Epithelial cell of proximal tubule (primary cell): ENCODE measurements at regions not wholly inside any gene's neighbourhood (a gene's known extent, or its start where the extent isn't known, plus 50 kb on each side); places are given as distances from the start of the nearest gene placed in this dataset.
"Not testable (repeated sequence)": the region's sequence is repeated elsewhere in the genome, so short reads cannot be mapped to it uniquely, and the experiment has no call there.

ENCODE experiments used
- DNase-seq: peaks from one replicate; pipeline ENCODE4 v3.0.0-alpha.2; 2011; ENCODE audit warnings: low read depth
- H3K4me3 ChIP-seq: 2 replicates; pipeline ENCODE4 v1.5.1; 2011; ENCODE audit warnings: low read depth, mild to moderate bottlenecking, low read length
- CTCF ChIP-seq: conservative IDR thresholded peaks from 2 replicates; pipeline ENCODE4 v1.5.1; 2012; ENCODE audit warnings: low read depth, mild to moderate bottlenecking, low read length

- TF ChIP-seq CTCF = no peak
- no peak for DNase-seq
- no peak overlapping the region for H3K4me3 ChIP-seq
Observed at GRCh38 chrY:11099004-11099403, 1571.3 kb downstream of the TSPY10 start.

GRCh38 chrY:11100472-11100871 is 1572.8 kb downstream of the TSPY10 start:
- H3K4me3 ChIP-seq, DNase-seq: not testable (repeated sequence)

DNA sequence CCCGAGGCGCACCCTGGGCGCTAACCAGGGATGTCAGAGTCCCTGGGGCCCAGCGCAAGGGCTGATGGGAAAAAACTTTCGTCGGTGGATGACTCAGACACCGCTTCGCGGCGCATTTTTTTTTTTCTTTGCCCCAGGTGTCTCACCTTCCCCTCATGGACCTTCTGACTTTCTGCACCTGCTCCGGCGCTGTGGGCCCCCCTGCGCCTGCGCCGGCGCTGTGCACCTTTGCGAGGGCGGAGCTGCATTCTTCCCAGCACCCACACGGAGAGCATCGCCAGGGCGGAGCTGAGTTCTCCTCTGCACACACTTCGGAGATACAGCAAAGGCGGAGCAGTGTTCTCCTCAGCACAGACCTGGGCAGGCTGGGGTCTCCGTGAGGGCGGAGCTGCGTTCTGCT is 1575.3 kb downstream of the TSPY10 start:
- not testable (repeated sequence) for H3K4me3 ChIP-seq, DNase-seq

GRCh38 chrY:11107127-11107918 is 1579.6 kb downstream of the TSPY10 start:
- H3K4me3 ChIP-seq, DNase-seq: not testable (repeated sequence)

- not testable (repeated sequence) for H3K4me3 ChIP-seq, DNase-seq
Observed at GRCh38 chrY:11151724-11152123, 1549.3 kb upstream of the USP9Y start.

DNA sequence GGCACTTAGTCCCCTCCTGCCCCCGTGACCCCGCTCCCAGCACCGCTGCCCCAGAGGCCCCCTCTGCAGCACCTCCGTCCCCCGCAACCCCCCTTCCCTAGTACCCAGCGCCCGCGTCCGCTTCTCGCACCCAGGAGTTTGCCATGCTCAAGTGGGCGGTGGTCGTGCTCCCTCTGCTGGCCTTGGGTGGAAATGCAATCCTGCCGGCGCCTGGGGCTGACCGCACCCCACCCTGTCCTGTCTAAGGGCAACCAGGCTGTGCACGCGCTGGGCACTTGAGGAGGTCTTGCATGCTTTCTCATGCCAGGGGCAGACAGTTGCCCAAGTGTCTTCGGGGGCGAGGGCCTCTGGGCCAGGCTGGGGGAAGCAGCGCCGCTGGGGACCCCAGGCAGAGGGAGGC is 1544.9 kb upstream of the USP9Y start:
- not testable (repeated sequence) for DNase-seq, H3K4me3 ChIP-seq

DNA sequence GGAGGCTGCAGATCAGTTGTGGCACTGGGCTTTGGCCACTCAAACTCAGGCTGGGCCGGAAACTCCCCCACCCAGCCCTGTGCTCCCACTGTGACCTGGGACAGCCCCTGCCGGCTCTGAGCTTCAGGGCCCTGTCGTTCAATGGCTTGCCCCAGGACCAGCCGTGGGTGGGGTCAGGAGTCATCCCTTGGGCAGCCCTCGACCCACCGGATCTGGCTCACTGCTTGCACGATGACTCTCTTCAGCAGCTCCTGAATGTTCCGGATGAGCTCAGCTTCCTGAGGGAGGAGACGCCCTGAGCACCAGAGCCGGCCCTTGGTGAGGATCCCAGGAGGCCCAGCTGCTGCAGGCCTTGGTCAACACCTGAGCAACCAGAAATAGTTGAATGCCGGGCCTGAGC is 1544.2 kb upstream of the USP9Y start:
- H3K4me3 ChIP-seq, DNase-seq: not testable (repeated sequence)

- H3K4me3 ChIP-seq, DNase-seq: not testable (repeated sequence)
Observed at GRCh38 chrY:11177033-11177432, 1524.0 kb upstream of the USP9Y start.

DNA sequence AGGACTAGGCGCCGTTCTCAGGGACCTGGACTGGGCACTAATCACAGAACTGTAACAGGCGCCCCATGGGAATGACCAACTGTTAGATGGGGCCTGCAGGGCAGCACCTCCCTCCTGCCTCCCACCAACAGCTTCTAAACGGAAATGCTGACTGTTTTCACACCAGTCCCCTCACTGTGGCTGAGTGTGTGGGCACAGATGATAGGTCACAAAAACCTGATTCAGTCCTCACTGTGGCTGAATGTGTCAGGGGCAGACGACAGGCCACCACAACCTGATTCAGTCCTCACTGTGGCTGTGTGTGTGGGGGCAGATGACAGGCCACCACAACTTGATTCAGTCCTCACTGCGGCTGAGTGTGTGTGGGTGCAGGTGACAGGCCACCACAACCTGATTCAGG is 1499.9 kb upstream of the USP9Y start:
- DNase-seq, H3K4me3 ChIP-seq: not testable (repeated sequence)

GRCh38 chrY:11214851-11215250 is 1486.2 kb upstream of the USP9Y start:
- peak; percentile 1 for DNase-seq
- H3K4me3 ChIP-seq = peak overlapping the region; percentile 54
